ENCODE measurements at regions not wholly inside any gene's neighbourhood (a gene's known extent, or its start where the extent isn't known, plus 50 kb on each side); places are given as distances from the start of the nearest gene placed in this dataset.

DNA sequence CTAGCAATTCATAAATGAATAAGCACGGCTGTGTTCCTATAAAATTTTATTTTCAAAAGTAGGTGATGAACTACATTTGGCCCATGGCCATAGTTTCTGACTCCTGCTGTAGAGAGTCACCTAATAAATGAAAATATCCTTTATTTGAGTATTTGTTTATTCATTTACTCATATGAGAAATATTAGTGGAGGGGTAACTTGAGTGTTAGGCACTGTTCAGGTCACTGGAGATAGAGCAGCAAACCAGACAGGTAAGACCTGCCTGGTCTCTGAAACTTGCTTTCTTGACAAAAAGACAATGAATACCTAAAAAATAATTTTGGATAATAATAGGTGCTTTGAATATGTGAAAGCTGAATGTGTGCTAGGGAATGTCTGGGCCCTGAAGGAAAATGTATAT is 68.8 kb downstream of the YIPF5 start:
- no peaks in the 10 kb centered on the region for H3K36me3 ChIP-seq (replicated peaks; ENCODE audit: control insufficient read depth, insufficient read depth, low read length)
- no peak for DNase-seq
- H3K27me3 ChIP-seq (ENCODE audit: control insufficient read depth, insufficient read depth, low read length) = no peaks in the 10 kb centered on the region
- H3K4me3 ChIP-seq (ENCODE audit: insufficient read depth, low read depth, low read length) = no peak overlapping the region

DNA sequence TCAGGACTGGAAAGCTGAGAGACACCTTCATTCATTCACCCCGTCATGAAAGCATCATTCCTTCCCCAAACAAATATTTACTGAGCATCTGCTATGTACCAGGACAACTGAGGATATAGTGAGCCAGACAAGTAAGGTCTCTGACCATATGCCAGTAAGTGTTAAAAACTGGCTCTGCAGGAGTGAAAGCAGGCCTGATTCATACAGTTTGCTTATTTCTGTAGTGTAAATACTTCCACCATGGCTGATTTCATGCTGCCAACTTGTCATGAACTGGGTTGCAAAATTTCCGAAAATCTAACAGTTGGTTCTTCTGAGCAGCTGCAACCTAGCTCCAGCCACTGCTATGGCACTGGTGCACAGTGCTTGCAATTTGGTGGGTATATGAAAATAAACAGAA is 68.1 kb downstream of the YIPF5 start:
- no peaks in the 10 kb centered on the region for H3K27me3 ChIP-seq (ENCODE audit: control insufficient read depth, insufficient read depth, low read length)
- H3K4me3 ChIP-seq (ENCODE audit: insufficient read depth, low read depth, low read length) = no peak overlapping the region
- DNase-seq = no peak
- H3K36me3 ChIP-seq (replicated peaks; ENCODE audit: control insufficient read depth, insufficient read depth, low read length) = no peaks in the 10 kb centered on the region

DNA sequence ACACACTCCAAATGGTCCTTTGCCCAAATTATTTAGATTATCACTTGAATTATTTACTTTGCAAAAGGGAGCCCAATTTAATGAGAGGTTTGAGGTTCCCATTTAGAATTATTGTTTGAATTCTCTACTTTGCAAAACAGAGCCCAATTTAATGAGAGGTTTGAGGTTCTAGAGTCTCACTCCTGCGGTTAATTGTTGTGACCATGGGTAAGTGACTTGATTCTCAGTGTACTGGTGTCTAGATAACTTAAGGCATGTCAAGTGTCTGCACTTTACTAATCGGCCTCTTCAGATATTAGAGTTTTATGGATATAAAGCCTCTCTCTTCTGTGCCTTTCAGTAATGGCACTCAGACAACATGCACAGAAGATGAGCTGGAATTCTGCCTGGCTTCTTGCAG is 67.5 kb downstream of the YIPF5 start:
- no peak overlapping the region for H3K4me3 ChIP-seq (ENCODE audit: insufficient read depth, low read depth, low read length)
- no peak for DNase-seq

DNA sequence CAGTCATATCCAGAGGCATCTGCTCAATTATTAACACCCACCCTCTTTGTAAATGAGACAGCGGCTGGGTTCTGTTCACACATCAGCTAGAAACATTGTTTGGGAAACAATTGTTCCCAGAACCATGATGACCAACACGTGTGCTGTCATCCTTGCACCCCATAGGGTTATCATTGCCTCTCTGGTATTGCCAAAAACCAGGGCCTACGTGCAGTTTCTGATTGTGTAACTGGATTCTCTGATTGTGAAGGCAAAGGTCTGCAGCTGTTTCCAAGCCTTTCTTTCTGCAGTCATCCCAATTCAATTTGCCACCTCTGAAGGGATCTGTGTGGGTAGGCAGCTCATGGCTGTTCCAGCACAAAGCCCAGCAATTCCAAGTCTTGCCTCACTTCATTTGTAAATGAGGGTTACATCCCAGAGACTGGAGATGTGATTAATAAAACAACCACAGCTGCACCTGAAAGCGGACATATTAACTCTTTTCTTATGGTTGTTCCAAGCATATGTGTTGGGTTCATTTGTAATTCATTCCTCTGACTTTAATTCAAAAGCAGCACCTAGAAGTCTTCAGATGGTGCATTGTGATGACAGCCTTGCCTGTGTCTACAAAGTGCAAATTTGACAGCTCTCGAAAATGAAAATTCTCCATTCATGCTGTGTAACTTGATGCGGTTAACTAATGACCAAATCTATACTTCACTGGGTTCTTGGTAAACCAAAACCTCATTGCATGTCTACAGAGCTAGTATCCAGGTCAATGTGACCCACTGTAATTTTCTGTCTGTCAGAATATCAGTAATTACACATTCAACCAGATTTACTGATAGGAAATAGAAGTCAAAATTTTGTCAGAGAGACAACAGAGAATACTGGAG is 66.6 kb downstream of the YIPF5 start:
- no peak for DNase-seq
- H3K4me3 ChIP-seq (ENCODE audit: insufficient read depth, low read depth, low read length) = no peak overlapping the region
- H3K36me3 ChIP-seq (replicated peaks; ENCODE audit: control insufficient read depth, insufficient read depth, low read length) = no peaks in the 10 kb centered on the region
- no peaks in the 10 kb centered on the region for H3K27me3 ChIP-seq (ENCODE audit: control insufficient read depth, insufficient read depth, low read length)

More for the DNA sequence above, 67.5 kb downstream of the YIPF5 start:
- H3K36me3 ChIP-seq (replicated peaks; ENCODE audit: control insufficient read depth, insufficient read depth, low read length) = no peaks in the 10 kb centered on the region
- no peaks in the 10 kb centered on the region for H3K27me3 ChIP-seq (ENCODE audit: control insufficient read depth, insufficient read depth, low read length)

DNA sequence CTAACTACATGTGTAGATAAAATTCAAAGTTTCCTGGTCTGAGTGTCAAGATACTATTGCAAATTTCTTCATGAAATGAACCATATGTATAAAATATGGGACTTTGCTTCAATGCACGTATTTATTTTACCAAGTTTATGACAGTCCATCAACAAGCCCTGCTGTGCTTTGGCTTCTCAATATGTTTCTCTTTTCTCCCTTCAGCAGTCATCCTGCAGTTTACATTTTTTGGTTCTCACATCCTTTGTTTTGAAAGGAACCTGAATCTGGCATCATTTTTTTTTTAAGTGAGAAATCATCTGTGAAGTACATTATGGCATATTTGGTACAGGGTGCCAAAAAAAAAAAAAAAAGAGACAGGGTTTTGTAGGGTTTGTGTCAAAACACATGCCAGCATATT is 65.1 kb downstream of the YIPF5 start:
- H3K27me3 ChIP-seq (ENCODE audit: control insufficient read depth, insufficient read depth, low read length) = no peaks in the 10 kb centered on the region
- DNase-seq = no peak
- no peak overlapping the region for H3K4me3 ChIP-seq (ENCODE audit: insufficient read depth, low read depth, low read length)
- H3K36me3 ChIP-seq (replicated peaks; ENCODE audit: control insufficient read depth, insufficient read depth, low read length) = no peaks in the 10 kb centered on the region

DNA sequence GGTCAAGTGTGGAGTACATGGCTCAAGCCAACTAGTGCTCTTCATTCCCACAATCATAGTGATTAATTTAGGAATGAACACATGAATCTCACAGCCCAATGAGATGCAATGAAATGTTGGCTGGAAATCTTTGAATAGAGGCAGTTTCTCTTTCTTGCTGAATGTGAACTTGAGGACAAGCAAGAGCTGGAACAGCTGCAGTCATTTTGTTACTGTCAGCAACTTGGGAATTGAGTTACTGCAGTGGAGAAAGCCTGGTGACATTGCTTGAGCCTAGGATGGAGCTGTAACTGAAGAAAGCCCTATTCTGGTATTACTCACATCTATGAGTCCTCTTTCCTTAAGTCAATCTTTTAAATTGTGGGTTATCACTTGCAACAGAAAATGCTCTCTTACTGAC is 62.3 kb downstream of the YIPF5 start:
- Histone ChIP-seq H3K27me3 (ENCODE audit: control insufficient read depth, insufficient read depth, low read length) (no peaks in the 10 kb centered on the region), H3K36me3 (replicated peaks; ENCODE audit: control insufficient read depth, insufficient read depth, low read length) (no peaks in the 10 kb centered on the region), H3K4me3 (ENCODE audit: insufficient read depth, low read depth, low read length) (no peak overlapping the region)
- no peak for DNase-seq
